ENCODE measurements at regions not wholly inside any gene's neighbourhood (a gene's known extent, or its start where the extent isn't known, plus 50 kb on each side); places are given as distances from the start of the nearest gene placed in this dataset.

DNA sequence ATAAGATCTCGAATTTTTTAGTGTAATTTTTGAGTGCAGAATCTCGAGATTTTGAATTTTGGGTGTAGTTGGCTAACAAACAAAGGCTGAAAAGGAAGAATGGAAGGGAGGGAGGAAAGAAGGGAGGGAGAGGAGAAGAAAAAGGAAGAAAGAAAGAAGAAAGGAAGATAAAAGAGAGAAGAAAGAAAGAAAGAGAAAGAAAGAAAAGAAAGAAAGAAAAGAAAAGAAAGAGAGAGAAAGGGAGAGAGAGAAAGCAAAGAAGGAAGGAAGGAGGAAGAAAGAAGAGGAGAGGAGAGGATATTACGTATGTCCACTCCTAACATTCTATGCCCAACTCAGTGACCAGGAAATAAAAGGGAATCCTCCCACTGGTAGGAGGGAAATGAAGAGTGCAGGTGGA, 169.6 kb downstream of the TBXT start:
- no peak overlapping the region for H3K9ac ChIP-seq (ENCODE audit: low read depth, low read length)
- H3K9me3 ChIP-seq (ENCODE audit: control insufficient read depth, insufficient read depth, low read length): no peaks in the 10 kb centered on the region
- H3K36me3 ChIP-seq (ENCODE audit: insufficient read depth, low read length): no peaks in the 10 kb centered on the region
- H3K4me1 ChIP-seq (ENCODE audit: insufficient read depth, low read length): no peaks in the 10 kb centered on the region

GRCh38 chr6:165991341-165991740, 176.3 kb downstream of the TBXT start:
- H3K9ac ChIP-seq (ENCODE audit: low read depth, low read length): no peak overlapping the region
- no peaks in the 10 kb centered on the region for H3K9me3 ChIP-seq (ENCODE audit: control insufficient read depth, insufficient read depth, low read length)
- H3K4me1 ChIP-seq (ENCODE audit: insufficient read depth, low read length): peaks cover 2% of the 10 kb centered on the region; the same call in 1 of the 2 replicates
- H3K36me3 ChIP-seq (ENCODE audit: insufficient read depth, low read length): no peaks in the 10 kb centered on the region

DNA sequence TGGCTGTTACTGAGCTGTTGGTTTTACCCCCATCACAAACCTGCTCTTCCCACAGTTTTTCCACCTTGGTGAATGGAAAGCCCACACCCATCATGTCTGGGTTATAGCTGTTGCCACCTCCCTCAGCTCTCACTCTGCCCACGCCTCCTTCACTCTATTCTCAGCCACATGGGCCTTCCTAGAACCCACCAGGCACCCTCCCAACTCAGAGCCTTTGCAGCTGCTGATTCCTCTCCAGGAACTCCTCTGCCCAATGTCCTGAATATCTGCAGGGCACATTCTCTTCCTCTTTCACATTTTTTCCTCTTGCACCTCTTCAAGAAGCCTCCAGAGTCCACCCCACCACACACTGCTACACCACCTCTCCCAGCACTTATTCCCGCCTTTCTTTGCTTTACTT, 177.4 kb downstream of the TBXT start:
- Histone ChIP-seq H3K4me1 (ENCODE audit: insufficient read depth, low read length) (peaks cover 2% of the 10 kb centered on the region; the same call in 1 of the 2 replicates), H3K9me3 (ENCODE audit: control insufficient read depth, insufficient read depth, low read length) (no peaks in the 10 kb centered on the region), H3K36me3 (ENCODE audit: insufficient read depth, low read length) (no peaks in the 10 kb centered on the region), H3K9ac (ENCODE audit: low read depth, low read length) (no peak overlapping the region)

DNA sequence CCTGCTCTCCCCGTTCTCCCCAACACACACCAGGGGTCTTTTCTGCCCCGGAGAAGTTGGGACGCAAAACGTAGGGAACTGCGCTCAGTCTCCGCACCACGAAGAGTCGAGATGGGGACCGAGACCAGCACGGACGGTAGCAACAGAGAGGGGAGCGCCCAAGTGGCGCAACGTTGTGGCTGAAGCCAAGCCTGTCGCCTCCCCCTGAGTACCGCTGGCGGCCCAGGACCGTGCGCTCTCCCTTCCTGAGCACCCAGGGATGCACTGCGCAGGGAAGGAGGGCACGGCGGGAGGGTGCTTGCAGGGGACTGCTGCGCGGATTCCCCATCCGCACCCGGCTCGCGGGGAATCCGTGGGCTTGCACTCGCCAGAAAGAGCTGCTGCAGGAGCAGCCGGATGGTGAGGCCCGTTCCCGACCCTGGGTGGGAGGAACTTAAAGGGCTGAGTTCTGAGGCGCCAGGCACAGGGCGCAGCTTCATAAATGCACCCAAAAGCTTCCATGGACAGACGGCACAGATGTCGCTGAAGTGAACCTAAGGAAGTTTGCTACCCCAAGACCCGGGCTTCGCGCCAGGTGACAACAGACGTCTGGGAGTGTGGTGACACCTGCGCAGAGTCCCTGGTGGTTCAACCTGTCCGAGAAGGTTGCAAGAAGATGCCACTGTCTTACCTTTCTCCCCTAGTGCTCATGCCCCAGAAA, 178.7 kb downstream of the TBXT start:
- Histone ChIP-seq H3K36me3 (ENCODE audit: insufficient read depth, low read length) (no peaks in the 10 kb centered on the region), H3K4me1 (ENCODE audit: insufficient read depth, low read length) (peaks cover 2% of the 10 kb centered on the region; the same call in 1 of the 2 replicates), H3K9ac (ENCODE audit: low read depth, low read length) (peak overlapping the region; percentile 26; the same call in 1 of the 2 replicates), H3K9me3 (ENCODE audit: control insufficient read depth, insufficient read depth, low read length) (no peaks in the 10 kb centered on the region)

DNA sequence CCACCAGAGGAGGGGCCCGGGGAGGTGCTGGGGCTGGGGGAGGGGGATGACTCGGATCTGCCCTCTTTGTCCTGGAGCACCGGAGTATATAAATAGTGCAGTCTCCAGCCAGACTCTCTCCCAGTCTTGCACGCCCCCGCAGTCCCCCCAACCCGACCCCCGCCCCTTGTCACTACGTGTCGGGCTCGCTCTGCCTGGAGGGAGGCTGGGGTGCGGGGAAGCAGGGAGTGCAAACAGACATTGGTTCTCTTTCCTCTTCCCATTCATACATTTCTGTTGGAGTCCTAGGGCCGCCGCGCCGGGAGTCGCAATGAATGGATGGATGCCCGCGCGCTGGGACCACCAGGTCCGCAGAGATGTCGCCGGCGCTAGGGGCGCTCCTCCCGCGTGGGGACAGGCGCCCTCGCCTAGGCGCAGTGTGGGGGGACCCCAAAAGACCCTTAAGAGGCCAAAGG, 179.3 kb downstream of the TBXT start:
- H3K36me3 ChIP-seq (ENCODE audit: insufficient read depth, low read length): no peaks in the 10 kb centered on the region
- H3K4me1 ChIP-seq (ENCODE audit: insufficient read depth, low read length): peaks cover 2% of the 10 kb centered on the region; the same call in 1 of the 2 replicates
- H3K9me3 ChIP-seq (ENCODE audit: control insufficient read depth, insufficient read depth, low read length): no peaks in the 10 kb centered on the region
- H3K9ac ChIP-seq (ENCODE audit: low read depth, low read length): peak overlapping the region; percentile 26; the same call in 1 of the 2 replicates

DNA sequence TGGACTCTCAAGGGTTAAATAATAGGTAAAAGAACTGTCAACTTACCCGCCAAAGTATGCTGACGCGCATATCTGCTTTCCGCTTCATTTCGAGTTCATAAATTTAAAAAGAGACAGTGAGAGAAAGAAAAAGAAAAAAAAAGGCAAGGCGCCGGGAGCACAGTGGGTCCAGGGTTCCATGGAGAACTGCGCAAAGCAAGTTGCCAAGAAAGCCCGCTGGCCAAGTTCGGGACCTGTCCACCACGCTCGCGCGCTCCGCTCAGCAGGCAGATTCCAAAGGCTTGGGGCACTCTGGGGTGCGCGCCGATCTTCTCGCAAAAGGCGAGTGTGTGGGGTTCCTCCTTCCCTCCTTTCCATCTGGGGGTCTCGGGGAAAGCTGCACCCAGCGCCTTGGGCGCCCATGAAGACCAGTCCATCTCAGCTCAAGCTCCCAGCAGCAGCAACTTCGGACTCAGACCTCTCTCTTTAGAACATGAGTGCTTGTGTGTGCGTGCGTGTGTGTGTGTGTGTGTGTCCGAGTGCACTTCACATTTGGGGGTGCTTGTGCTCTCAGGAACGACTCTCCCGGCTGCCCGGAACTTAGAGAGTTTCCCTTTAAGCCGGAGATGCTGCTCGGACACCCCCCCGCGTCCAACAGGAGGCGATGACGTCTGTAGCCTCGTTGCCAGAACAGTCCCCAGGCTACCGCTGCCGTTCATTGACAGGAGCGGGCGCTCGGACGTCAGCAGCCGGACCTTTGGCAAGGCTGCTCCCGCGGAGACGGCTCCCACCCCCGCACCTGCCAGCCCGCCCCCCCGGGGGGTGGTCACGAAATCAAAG, 180.0 kb downstream of the TBXT start:
- Histone ChIP-seq H3K36me3 (ENCODE audit: insufficient read depth, low read length) (no peaks in the 10 kb centered on the region), H3K9me3 (ENCODE audit: control insufficient read depth, insufficient read depth, low read length) (no peaks in the 10 kb centered on the region), H3K4me1 (ENCODE audit: insufficient read depth, low read length) (peaks cover 2% of the 10 kb centered on the region; the same call in 1 of the 2 replicates), H3K9ac (ENCODE audit: low read depth, low read length) (peak overlapping the region; percentile 19; the same call in 1 of the 2 replicates)

- H3K4me1 ChIP-seq (ENCODE audit: insufficient read depth, low read length): peaks cover 2% of the 10 kb centered on the region; the same call in 1 of the 2 replicates
- H3K36me3 ChIP-seq (ENCODE audit: insufficient read depth, low read length): no peaks in the 10 kb centered on the region
- H3K9me3 ChIP-seq (ENCODE audit: control insufficient read depth, insufficient read depth, low read length): no peaks in the 10 kb centered on the region
- H3K9ac ChIP-seq (ENCODE audit: low read depth, low read length): peak overlapping the region; percentile 19; the same call in 1 of the 2 replicates
These were observed 180.7 kb downstream of the TBXT start for GRCh38 chr6:165986914-165987482.

DNA sequence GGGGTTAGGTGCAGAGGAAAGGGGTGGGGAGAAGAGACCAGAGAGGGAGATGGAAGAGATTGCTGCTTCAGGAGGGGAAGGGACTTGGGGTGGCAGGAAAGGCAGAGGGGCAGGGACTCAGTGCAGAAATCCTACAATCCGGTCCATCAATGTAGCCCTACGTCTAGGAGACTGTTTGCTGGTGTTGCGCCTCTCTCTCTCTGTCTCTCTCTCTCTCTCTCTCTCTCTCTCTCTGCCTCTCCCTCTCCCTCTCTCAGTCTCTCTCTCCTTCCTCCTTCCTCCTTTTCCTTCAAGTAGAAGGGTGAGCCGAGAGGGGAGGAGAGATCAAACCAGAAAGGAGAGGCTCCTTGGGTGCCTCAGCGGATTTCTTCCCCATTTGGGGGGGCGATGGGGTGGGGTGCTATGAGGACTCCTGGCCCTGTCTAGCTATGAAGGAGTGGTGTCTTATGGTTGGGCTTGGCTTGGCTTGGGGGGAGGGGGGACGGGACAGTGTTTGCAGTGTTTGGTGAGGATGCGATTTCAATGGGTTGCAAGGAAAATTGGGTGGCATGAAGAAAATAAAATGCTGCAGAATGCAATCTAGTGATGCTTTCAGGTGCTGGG, 181.2 kb downstream of the TBXT start:
- peaks cover 2% of the 10 kb centered on the region; the same call in 1 of the 2 replicates for H3K4me1 ChIP-seq (ENCODE audit: insufficient read depth, low read length)
- H3K9ac ChIP-seq (ENCODE audit: low read depth, low read length): peak overlapping the region; percentile 8; the same call in 1 of the 2 replicates
- H3K36me3 ChIP-seq (ENCODE audit: insufficient read depth, low read length): no peaks in the 10 kb centered on the region
- no peaks in the 10 kb centered on the region for H3K9me3 ChIP-seq (ENCODE audit: control insufficient read depth, insufficient read depth, low read length)

- no peaks in the 10 kb centered on the region for H3K9me3 ChIP-seq (ENCODE audit: control insufficient read depth, insufficient read depth, low read length)
- peaks cover 2% of the 10 kb centered on the region; the same call in 1 of the 2 replicates for H3K4me1 ChIP-seq (ENCODE audit: insufficient read depth, low read length)
- peak overlapping the region; percentile 8; the same call in 1 of the 2 replicates for H3K9ac ChIP-seq (ENCODE audit: low read depth, low read length)
- H3K36me3 ChIP-seq (ENCODE audit: insufficient read depth, low read length): no peaks in the 10 kb centered on the region
These were observed 181.8 kb downstream of the TBXT start for GRCh38 chr6:165985806-165986299.

- H3K9me3 ChIP-seq (ENCODE audit: control insufficient read depth, insufficient read depth, low read length): no peaks in the 10 kb centered on the region
- no peak overlapping the region for H3K9ac ChIP-seq (ENCODE audit: low read depth, low read length)
These were observed 182.3 kb downstream of the TBXT start for GRCh38 chr6:165985281-165985805.

GRCh38 chr6:165984729-165985275, 182.8 kb downstream of the TBXT start:
- Histone ChIP-seq H3K9ac (ENCODE audit: low read depth, low read length) (no peak overlapping the region), H3K36me3 (ENCODE audit: insufficient read depth, low read length) (no peaks in the 10 kb centered on the region), H3K9me3 (ENCODE audit: control insufficient read depth, insufficient read depth, low read length) (no peaks in the 10 kb centered on the region), H3K4me1 (ENCODE audit: insufficient read depth, low read length) (peaks cover 2% of the 10 kb centered on the region; the same call in 1 of the 2 replicates)

More at GRCh38 chr6:165985281-165985805, 182.3 kb downstream of the TBXT start:
- H3K4me1 ChIP-seq (ENCODE audit: insufficient read depth, low read length): peaks cover 2% of the 10 kb centered on the region; the same call in 1 of the 2 replicates
- no peaks in the 10 kb centered on the region for H3K36me3 ChIP-seq (ENCODE audit: insufficient read depth, low read length)

GRCh38 chr6:165983112-165984072, 184.3 kb downstream of the TBXT start:
- no peaks in the 10 kb centered on the region for H3K36me3 ChIP-seq (ENCODE audit: insufficient read depth, low read length)
- H3K9me3 ChIP-seq (ENCODE audit: control insufficient read depth, insufficient read depth, low read length): no peaks in the 10 kb centered on the region
- H3K4me1 ChIP-seq (ENCODE audit: insufficient read depth, low read length): no peaks in the 10 kb centered on the region; the same call in 1 of the 2 replicates
- H3K9ac ChIP-seq (ENCODE audit: low read depth, low read length): no peak overlapping the region
